GM18505 (cell line): ENCODE measurements at regions not wholly inside any gene's neighbourhood (a gene's known extent, or its start where the extent isn't known, plus 50 kb on each side); places are given as distances from the start of the nearest gene placed in this dataset.
A peak's percentile ranks its signal among the peaks of the same experiment; 100 is the strongest.
"Not testable (repeated sequence)": the region's sequence is repeated elsewhere in the genome, so short reads cannot be mapped to it uniquely, and the experiment has no call there.

Source experiments
- ATAC-seq: cut with Tn5 transposase; IDR thresholded peaks from one replicate; pipeline ENCODE4 v1.9.1; 2021; ENCODE audit not compliant: unreplicated experiment
- POLR2A ChIP-seq: IDR thresholded peaks from 4 replicates; pipeline ENCODE4 v1.6.1; 2011; ENCODE audit warnings: borderline replicate concordance; ENCODE audit not compliant: insufficient read depth, insufficient read length; ENCODE audit errors: extremely low read depth

DNA sequence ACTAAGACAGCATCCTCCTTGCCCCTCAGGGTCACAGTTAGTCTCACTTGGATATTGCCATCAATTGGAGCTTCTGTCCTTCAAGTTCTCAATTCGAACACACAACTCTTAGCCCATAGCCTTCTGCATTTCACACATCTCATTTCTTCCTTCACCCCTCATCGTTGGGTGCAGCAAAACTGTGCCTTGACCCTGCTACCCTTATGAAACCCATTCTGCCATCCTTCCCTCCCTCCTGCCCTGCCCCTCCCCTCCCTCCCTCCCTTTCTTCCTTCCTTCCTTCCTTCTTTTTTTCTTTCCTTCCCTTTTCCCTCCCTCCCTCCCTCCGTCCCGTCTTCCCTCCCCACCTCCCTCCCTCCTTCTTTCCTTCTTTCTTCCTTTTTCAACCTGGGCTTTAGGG is 80.7 kb upstream of the CYRIA start:
- ATAC-seq = no peak
- no peak for TF ChIP-seq POLR2A

DNA sequence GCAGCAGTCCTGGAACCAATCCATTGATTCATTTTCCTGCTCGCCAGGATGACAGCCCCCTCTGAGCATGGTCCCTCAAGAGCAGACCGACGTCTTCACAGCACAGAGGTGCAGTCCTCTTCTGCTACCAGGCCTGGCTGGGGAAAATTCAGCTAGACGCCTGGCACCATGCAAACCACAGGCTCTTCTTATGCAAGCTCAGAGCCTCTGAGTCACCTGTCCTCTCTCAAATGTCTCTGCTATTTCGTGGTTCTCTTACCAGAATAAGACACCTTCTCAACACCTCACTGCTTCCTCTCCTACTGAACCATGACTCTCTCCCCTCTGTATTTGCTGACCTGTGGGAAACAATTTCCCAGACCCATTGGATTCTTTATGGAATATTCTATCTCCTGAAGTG is 79.8 kb upstream of the CYRIA start:
- ATAC-seq = no peak
- no peak for TF ChIP-seq POLR2A

DNA sequence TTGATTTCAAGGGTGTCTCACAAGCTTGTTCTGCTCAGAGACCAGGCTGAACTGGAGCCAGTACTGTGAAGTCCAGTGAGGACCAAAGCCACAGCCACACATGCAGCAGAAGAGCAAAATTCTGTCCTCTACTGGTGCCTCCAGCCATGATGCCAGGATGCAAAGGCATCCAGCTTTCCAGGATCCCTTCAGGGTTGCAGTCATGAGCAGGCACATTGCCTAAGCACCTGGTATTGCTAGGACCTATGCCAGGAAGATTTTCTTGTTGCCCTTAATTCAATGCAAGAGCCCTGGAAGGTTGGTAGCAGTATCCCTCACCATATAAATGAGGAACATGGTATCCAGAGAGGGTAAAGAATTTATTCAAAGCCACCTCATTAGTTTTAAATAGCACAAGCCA is 78.9 kb upstream of the CYRIA start:
- no peak for ATAC-seq
- TF ChIP-seq POLR2A = no peak

DNA sequence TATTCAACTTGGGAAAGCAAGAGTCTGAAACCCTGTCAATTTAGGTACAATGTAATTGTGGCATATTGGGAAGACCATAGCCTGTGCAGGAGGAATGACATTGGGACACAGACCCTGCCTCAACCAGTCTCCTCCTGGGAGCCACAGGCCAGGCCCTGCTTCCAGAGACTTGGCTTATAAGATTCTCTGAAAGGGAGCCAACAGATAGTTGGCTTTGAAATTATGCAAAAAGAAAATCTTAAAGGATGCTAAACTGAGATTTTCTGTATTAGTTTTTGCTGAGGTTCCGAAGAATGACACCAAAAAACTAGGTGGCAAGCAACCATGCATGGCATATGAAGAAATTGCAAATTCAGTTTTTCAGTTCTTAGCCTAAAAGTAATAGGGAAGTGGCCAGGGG is 76.4 kb upstream of the CYRIA start:
- no peak for ATAC-seq
- TF ChIP-seq POLR2A = no peak

DNA sequence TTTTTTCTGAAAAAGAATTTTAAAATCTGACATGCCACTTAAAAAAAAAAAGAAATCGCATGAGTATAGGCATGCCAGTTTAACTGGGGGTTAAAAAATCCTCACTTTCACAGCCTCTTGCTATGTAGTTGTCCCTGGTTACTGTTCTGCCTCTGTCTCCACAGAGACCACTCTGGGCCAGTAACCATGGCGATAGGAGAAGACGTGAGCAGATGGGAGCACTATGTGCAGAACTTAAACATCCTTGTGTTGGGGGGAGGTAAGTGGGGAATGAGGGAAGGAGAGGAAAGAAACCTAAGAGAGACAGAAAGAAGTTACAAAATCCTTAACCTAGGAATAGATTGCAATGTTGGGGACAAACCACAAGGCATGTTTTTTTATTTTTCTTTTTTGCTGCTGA is 75.9 kb upstream of the CYRIA start:
- ATAC-seq = no peak
- TF ChIP-seq POLR2A = no peak

DNA sequence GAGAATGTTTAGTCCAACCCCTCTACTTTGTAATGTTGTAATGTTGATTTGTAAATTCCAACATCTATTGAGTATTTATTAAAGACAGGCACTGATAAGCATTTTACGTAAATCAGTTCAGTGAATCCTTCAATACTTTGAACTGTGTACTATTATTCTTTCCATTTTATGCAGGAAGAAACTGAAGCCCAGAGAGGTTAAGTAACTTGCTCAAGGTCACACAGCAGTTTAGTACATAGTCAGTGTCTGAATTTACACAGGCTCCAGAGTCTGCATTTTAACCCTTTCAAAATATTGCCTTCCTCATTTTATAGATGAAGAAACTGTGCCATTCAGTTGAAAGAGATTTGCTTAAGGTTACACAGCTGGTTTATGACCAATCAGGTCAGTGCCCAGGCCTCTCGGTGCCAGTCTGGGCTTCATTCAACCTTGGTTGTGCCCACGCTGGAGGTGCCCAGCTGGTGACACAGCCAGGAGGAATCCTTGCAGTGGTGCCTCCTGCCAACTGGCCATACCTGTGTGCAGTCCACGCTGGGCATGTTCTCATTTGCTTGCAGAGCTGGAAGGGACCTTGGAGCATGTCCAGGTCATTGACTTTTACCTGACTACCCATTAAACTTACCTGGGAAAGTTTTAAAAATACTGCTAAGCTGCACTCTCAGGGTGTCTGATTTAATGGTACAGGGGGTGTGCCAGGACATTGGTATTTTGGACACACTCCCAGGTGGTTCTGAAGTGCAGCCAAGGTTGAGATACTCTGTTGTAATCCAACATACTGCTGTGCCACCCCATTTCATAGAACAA is 74.3 kb upstream of the CYRIA start:
- no peak for TF ChIP-seq POLR2A
- no peak for ATAC-seq

DNA sequence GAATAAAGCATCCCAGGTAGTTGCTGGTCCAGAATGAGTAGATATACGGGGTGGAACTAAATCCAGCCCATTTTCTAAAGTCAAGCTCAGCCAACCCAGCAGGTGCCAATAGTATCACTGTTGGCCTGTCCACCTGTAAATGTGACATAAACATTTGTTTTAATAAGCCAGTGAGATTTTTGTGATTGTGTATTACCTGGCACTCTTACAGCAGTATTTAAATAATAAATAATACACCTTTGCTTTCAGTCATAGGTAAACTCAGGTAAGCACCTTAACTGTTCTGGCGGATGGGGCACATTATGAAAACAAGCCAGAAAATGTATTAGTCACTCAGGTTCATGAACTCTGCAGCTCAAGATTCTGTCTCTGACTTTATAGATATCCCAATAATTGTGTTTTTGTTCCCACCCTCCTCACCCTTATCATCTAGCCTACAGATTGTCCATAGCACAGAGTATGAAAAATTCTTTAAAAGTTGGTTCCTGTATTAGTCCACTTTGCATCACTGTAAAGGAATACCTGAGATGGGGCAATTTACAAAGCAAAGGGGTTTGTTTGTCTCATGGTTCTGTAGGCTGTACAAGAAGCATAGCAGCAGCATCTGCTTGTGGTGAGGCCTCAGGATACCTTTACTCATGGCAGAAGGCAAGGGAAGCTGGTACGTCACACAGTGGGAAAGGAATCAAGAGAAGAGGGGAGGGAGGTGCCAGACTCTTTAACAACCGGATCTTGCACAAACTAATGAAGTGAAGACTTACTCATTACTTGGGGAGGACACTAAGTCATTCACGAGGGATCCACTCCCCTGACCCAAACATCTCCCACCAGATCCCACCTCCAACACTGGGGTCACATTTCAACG is 73.0 kb upstream of the CYRIA start:
- TF ChIP-seq POLR2A = no peak
- no peak for ATAC-seq

DNA sequence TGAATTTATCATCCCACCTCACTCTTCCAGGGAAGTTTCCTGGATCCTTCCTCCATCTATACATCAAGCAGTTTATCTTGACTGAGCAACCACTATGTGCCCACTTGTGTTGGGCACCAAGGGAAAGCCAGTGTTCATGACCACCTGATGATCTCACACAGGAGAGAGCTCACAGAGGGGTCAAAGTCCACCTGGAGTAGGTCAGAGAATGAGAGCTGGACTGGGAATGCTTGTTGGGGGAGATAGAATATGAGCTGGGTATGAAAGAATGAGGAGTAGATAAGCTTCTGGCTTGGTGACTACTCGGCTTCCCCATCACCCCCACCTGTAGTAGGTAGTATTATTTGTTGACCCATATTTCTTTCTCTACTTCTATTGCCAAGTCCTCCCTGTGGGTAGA is 72.2 kb upstream of the CYRIA start:
- no peak for ATAC-seq

DNA sequence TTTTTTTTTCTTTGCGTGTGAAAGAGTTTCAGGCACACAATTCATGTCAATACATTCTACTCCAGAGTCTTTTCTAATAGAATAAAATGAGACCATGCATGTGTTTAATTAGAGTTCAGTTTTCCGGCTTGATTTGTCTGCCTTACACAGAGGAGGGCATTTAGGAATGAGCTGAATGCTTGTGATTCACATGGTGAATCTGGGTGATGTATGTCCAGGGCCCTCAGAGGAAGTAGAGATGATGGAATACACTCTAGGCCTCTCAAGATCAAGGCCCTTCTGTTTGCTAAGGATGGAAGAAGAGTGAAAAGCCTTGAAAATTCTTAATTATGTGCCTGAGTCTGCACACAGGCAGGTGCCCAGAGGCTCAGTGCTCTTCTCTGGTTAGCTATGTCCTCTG is 71.0 kb upstream of the CYRIA start:
- no peak for TF ChIP-seq POLR2A
- ATAC-seq = no peak

More for the DNA sequence above, 72.2 kb upstream of the CYRIA start:
- TF ChIP-seq POLR2A = no peak

DNA sequence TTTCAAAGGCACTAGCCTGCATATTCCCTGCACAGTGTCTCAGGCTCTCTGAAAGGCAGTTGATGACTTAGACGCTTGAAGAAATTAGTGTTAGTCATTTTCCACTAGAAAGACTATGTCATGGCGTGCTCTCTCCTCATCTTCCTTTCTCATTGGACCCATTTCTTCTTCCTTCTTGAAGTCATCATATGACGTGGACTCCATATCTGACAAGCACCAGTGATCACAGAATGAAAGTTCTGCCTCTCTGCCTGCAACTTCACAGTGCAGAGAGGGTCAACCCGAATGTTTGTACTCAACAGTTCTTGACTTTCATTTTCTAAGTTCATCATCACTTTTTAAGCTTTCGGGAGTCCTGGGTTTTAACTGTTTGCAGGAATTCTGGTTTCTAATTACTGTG is 63.7 kb upstream of the CYRIA start:
- peak; percentile 69 for ATAC-seq

DNA sequence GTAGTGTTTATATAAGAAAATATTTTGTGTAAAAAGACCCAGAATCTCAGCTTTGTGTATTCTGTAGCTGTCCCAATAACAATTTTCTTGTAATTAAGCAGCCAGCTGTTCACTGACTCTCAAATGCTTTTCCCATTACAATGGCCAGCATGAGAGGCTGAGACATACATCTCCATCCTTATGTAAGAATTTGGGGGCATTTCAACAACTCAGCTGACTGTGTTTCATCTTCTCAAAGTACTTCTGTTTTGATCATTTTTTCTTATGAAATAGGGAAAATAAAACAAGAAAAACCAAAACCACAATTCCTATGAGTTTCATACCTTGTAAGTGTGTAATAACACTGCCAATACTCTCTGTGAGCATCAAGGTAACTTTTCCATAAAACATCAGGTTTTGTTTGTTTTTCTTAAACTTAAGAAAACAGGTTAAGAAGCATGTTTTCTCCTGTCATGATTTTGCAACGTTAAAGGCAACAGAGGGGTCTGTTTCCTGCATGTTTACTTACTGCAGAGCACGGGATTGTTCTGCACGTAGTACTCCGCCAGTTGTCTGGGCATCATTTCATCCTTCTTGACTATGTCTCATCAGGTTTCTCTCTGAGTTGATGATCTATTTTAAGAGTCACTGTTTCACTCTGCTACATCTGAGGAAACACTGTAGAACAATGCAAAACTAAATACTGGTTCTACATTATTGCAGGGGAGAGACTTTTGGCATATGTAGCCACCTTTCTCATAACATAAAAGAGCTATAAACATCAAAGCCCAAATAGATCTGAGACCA is 62.9 kb upstream of the CYRIA start:
- no peak for TF ChIP-seq POLR2A
- ATAC-seq = peak; percentile 77

More for the DNA sequence above, 63.7 kb upstream of the CYRIA start:
- no peak for TF ChIP-seq POLR2A

DNA sequence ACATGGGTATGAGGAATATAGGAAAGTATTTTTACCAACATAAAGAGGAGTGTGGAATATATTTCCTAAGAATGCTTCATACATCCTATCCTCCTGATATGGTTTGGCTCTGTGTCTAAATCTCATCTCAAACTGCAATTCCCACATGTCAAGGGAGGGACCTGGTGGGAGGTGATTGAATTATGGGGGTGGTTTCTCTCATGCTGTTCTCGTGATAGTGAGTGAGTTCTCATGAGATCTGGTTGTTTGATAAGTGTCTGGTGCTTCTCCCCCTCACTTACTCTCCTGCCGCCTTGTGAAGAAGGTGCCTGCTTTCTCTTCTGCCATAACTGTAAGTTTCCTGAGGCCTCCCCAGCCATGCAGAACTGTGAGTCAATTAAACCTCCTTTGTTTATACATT is 62.2 kb upstream of the CYRIA start:
- ATAC-seq = not testable (repeated sequence)

DNA sequence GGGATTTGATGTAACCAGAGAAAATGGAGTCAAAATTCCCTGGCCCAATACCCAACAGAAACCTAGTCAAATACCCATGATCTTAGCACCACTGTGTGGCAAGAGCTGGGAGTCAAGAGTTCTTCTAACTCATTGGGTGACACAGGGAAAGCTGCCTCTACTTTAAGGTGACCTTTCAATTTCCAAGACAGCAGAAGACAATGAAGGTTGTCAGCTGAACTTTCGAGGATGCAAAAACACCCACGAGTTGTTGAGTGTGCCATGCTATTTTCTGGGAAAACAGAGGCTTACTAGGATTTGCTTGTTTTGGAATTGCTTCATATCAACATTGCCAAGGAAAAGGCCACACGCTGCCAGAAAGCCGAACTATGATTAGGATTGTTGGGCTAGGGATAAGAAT is 61.6 kb upstream of the CYRIA start:
- ATAC-seq = no peak
- no peak for TF ChIP-seq POLR2A
